NCI-H1092 treated with DMSO at 0.1 percent for 48 hours (cell line): ENCODE measurements at regions not wholly inside any gene's neighbourhood (a gene's known extent, or its start where the extent isn't known, plus 50 kb on each side); places are given as distances from the start of the nearest gene placed in this dataset.

ENCODE experiments used
- DNase-seq: peaks from one replicate; lab custom pipeline; 2025; lab: John Stamatoyannopoulos, UW

DNA sequence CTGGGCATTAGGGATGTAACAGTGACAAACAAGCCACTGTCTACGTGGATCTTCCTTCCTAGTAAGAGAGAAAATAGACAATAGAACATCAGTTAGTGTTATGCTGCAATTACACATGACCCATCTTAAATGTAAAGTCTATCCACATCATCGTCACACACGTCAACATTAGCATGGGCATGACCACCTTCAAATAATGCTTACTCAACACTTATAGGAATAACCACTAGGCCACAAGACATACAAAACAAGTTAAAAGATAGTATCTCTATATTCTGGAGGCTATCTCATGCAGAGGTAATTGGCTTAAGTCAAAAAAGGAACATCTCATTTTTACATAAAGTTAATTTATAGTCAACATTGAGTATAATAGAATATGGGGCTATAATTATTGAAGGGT, 156.5 kb downstream of the MOXD1 start:
- no peak for DNase-seq

DNA sequence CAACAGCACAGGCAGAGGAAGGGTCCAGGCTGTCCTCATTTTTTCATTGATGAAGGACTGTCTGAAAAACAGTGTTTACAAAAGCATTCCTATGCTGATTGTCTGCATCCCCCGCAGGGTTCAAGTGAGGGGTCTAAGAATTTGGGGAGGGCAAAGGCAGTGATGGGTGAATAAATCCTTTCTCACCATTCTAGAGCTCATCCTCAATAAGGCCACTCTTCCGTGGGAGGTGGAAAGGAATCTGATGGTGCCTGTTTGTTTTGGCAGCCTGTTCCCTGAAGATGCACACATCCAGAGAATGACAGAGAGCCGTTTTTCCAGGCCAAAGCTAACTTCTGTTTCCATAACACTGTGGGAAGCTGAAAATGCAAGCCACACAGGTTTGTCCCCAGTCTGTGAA, 164.5 kb downstream of the MOXD1 start:
- no peak for DNase-seq

DNA sequence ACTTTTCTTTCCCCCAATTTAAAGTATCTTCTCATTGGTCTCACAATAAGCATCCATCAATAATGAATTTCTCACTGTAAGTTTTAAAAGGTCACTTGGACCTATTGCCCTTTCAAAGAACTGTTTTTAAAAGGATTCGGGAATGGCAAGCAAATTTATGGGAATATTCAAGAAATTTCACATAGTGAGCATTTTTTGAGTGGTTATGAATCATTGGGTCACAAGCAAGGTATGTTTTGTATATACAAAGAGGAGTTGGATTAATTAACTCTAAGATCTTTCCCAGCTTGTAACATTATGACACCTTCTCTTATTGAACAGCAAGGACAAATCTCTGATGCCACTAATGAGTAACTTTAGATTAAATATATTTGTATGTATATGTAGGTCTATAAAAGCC, 165.0 kb downstream of the MOXD1 start:
- DNase-seq, result no peak

DNA sequence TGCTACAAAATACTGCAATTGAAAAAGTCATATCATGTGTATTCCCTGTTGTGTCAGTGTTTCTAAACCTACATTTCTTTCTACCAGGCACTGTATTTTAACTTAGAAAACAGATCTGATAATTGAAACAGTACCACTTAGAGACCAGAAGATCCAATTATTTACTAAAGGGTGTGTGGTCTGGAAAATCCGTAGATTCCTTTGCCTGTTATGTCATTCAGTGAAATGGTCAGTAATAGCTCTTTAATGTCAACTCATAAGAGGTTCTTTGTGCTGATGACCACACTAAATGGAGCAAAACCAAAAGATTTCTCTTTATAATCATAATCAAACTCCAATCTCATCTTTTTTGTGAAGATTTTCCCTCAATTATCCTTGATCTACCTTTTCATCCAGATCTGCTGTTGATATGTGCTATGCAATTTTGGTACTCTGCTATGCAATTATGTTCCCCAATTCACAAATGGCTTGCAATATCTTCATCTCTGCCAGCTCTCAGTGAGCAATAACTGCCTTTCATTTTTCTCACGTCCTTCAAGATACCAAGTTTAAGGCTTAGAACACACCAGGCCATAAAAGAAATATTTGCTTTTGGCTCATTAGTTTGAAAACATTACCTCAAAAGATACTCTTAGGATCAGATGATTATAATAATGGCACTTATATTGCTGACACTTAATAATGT, 165.5 kb downstream of the MOXD1 start:
- no peak for DNase-seq

DNA sequence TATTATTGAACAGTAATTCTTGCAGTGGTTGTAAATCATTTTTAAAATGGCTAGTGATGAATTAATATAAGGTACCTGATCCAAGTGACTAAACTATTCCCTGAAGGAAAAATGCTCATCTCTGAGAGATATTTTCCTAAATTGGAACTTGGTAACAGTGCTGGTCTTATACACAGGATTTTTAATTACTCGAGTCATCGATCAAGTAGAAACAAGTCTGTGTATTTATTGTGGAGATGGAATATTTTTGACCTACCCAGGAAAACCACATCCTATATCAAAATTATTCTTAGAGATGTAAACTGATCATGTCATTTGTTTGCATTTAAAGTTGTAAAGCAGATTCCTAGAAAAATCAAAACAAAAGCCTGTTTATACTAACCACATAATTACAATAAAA, 166.9 kb downstream of the MOXD1 start:
- no peak for DNase-seq

DNA sequence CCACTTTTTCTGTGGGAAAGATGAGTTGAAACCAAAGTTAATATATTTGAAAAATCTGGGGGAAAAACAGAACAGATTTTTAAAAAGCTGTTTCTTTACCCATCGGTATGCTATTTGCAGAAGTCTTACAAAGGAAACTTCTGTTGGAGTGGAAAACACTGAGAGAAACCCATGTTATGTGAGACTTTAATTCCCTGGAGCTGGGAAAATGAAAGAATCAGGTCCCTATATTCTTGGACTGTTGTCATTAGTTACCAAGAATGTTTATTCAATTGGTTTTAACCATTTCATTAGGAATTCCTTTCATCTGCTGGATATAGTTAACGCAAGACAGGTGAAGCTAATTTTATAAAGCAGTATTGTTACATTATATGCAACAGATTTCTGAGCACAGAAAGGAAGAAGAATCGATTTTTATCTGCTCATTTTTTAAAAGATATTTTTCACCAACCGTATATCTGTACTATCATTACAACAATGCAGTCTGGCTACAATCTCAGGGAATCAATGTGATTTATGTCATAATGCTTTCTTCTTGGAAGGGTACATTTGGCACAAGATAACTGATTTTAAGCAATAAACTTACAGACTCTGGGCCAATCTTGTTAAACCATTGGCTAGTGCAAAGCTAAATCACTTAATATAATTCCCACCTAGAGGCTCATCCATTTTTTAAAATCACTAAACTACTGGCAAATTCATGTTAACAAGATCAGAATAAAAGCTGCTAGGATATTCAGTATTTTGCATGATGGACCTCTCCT, 170.0 kb downstream of the MOXD1 start:
- no peak for DNase-seq

DNA sequence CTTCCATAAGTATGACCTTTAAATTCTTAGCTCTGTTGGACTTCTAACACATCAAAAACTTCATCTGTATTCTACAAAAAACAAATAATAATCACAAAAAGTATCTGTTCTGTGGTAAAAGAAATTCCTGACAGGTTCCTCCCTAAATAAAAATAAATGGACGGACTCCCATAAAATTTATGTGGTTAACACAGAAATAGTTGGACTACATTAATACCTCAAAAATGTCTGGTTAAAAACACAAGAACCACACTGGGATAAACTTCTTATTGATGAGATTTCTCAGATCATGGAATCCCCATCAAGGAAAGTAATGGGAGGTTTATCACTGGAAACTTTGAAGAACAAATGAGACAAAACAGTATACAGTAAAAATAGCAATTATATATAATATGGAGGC, 172.4 kb downstream of the MOXD1 start:
- no peak for DNase-seq

DNA sequence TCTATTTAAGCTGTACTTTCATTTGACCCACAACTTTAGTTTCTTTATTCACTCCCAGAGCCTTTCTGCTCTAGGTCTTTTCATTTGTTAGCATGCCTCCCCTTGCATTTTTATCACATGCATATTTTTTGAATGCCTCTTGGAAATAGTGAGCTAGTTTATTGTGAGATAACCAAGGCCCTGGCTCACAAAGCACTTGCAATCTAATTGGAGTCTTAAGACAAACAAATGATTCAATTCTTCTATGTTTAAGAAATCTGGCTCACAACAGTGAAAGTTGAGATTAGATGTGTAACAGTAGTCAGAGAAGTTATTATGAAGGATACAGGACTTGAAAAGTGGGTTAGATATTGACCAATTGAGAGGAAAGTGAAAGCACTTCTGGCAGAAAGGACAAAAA, 173.4 kb downstream of the MOXD1 start:
- no peak for DNase-seq

DNA sequence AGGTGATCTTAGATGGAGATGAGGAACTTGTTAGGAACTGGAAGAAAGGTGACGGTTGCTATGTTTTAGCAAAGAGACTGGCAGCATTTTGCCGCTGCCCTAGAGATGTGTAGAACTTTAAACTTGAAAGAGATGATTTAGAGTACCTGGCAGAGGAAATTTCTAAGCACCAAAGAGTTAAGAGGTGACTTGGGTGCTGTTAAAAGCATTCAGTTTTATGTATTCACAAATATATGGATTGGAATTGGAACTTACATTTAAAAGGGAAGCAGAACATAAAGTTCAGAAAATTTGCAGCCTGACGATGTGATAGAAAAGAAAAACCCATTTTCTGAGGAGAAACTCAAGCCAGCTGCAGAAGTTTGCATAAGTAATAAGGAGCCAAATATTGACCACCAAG, 176.3 kb downstream of the MOXD1 start:
- DNase-seq, result no peak

DNA sequence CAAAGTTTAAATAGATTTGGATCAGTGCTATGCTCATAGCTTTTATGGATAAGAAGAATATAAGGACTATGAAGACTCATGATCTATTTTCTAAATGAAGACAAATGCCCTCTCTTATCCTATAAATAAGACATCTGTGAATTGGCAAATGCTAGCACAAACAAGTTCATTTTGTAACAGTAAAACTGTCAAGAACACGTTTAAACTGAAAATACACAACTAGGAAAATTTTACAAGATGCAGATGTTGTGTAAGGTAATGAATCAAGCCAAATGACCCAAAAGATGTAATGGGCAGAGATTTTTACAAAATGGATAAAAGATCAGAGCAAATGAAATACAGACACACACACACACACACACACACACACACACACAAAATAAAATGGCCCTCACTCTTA, 180.5 kb downstream of the MOXD1 start:
- DNase-seq, result no peak

DNA sequence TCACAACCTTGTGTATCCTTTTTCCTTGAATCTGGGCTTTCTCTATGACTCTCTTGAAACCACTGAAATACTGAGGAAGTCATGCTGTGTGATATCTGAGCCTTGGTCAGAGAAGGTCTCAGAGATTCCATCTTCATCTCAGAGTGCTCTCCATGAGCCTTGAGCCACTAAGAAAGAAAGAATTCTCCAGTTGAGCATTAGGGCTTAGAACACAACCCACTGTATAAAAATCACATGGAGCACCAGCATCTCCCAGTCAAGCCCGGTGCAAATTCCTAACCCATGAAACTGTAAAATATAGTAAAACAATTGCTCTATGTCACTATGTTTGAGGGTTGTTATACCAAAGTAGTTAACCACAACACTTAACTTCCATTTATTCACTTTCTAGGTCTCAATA, 181.4 kb downstream of the MOXD1 start:
- no peak for DNase-seq

DNA sequence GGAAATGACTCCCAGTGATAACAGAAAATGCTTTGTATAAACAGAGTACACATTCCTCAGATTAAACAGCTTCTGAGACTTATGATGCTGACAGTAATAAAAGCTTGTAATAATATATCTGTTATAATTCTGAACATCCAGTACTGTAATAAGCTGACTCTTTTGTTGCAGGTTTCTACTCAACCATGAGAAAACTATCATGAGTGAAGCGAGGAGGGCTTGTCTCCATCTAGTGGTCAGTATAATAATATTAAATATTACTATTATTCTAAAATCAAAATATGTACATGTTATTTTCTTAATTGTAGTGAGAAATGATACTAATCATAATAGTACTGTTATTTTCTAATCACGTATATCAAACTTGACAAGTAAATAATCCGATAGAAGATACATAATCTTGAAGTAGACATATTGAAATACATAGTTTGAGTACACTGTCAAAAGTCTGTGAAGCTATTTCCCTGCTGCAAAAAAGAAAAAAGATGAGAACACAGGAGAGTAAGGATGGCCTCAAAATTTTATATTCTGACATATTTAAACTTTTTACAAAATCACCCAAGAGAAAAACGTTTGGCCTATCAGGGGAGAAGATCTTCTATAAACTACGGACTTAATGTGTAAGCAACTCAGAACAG, 183.1 kb downstream of the MOXD1 start:
- peak; percentile 1 for DNase-seq

DNA sequence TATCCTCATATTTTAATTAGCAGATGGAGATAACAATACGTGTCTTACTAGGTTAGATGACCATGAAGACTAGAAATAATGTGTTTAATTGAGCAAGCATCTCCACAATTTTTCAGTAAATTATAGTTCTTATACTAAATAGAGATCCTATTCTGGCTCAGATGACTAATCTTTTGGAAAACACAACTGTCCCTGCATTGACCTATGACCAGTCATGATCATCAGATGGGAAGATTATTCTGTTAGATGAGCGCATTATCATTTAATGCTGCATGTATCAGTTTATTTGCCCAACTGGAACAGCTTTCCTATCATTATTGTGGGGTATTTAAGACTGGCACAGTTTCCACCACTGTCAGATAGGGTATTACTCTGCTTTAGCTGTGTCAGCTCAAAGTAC, 185.5 kb downstream of the MOXD1 start:
- DNase-seq, result no peak

DNA sequence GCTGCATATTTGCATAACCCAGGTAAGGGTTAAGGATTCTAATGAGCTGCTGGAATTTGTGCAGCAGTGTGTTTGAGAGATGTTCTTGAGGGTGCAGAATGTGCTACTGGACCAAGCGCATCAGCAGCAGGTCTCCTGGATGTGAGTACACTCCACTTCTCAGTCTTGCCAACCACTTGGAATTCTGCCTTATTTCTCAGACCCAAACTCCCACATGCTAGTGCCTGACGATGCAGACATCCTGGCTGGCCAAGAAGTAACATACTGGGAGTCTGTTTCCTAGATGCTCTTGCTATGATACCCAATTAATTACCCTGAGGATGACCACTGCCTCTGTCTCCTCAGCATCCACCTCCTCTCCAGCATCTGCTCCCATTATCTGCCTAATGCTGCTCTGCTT, 186.6 kb downstream of the MOXD1 start:
- no peak for DNase-seq

DNA sequence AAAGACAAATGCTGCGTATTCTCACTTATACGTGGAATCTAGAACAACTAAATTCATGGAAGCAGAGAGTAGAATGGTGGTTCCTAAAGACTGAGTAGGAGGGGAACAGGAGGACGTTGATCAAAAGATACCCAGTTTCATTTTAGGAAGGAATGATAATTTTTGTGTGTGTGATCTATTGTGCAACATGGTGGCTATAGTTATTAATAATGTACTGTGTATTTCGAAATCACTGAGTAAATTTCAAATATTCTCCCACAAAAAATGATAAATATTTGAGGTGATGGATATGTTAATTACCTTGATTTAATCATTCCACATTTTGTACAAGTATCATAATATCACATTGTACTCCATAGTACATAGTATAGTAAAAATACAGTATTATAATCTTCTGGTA, 187.5 kb downstream of the MOXD1 start:
- no peak for DNase-seq

DNA sequence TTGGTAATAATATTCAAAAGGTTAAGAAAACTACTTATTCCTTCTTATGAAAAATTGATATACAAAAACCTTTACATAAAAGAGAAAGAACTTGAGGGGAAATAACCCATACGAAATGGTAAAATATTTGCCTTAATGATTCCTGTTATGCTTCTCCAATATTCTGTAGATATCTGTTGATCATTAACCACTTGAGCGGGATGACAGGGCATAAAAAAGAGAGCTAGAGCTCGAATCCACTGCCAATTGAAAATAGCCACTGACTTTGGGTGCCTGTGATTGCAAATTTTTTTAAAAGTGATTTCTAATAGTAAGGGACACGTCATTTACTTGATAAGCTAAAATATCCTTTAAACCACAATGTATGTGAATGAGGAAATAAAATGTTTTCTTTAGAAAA, 188.1 kb downstream of the MOXD1 start:
- no peak for DNase-seq

DNA sequence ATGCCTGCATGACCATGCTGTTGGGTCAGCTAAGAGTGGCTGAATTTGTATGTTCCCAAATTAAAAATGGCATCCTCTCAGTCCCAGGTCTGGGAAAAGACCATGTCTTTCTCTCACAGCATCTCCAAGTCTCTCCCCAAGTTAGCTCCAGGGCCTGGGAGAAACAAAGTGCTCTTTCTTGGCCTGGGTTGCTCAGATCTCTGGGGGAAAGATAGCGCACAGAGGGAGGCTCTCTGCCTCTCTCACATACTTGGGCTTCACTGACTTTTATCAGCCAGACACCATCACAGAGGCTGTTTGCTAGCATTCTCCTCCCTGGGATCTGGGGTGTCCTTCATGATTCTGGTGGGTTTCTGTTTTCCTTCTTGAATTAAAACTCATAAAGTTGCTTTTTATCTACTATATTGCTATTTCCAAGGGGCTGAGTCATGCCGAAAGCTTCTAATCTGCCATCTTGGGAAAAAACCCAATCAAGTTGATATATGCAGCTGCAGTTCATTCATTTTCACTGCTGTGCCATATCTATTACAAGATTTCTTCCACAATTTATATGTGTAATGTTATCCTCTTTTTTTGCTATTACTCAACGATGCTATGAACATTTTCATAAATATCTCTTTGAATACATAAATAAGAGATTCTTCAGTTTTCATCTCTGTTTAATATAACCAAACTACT, 190.2 kb downstream of the MOXD1 start:
- DNase-seq, result no peak

DNA sequence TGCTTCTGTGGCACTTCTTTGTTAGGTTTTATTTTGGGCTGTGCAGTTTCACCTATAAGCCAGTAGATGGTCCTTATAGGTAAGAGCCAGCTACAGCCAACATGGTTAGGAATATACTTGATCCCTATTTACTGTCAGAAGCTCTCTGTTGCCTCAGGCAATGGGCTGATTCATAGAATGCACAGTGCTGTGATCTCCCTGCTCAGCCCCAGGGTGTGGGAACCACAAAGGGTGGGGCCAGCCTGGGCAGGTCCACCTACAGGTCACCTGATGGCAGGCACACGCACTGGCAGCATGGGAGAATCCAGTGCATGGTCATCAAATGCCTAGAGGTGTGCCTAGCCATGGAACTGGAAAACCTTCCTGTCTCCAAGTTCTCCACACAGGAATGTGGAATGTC, 191.9 kb downstream of the MOXD1 start:
- no peak for DNase-seq

DNA sequence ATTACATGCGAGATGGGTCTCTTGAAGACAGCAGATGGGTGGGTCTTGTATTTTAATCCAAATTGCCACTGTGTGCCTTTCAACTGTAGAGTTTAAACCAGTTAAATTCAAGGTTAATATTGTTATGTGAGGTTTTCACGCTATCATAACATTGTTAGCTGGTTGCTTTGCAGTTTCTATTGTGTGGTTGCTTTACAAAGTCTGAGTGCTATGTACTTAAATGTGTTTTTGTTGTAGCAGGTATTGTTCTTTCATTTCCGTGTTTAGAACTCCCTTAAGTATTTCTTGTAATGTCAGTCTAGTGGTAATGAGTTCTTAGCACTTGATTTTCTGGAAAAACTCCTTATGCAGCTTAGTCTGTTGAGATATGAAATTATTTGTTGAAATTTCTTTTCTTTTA, 193.3 kb downstream of the MOXD1 start:
- DNase-seq, result no peak

DNA sequence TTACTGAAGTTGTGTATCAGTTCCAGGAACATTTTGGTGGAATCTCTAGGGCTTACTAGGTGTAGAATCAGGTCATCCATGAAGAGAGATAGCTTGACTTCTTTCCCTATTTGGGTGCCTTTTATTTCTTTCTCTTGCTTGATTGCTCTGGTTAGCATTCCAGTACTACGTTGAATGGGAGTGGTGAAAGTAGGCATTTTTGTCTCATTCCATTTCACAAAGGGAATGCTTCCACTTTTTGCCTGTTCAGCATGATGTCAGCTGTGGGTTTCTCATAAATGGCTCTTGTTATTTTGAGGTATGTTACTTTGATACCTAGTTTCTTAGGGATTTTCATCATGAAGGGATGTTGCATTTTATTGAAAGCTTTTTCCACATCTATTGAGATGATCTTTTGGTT, 195.3 kb downstream of the MOXD1 start:
- no peak for DNase-seq

DNA sequence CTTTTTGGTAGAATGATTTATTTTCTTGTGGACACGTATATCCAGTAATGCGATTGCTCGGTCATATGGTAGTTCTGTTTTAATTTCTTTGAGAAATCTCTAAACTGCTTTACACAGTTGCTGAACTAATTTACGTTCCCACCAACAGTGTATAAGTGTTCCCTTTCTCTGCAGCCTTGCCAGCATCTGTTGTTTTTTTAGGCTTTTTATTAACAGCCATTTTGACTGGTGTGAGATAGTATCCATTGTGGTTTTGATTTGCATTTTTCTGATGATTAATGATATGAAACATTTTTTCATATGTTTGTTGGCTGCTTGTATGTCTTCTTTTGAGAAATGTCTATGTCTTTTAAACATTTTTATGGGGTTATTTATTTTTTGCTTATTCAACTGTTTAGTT, 196.7 kb downstream of the MOXD1 start:
- no peak for DNase-seq

DNA sequence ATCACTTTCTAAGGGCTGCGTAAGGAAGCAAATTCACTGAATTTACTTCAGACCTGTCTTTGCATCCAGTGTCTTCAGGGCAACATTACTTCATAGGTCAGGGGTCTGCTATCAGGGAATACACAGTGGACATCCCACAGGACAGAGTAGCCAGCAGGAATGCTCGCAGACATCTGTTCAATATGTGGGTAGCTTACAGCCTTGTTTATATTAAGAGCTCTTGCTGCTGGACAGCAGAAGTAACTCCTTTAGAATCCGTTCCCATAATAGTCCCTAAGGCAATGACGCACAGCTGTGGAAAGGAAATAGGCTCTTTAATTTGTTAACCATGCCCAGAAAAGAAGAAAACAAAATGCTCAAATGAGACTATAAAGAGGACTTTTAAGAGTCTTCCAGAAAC, 198.7 kb downstream of the MOXD1 start:
- no peak for DNase-seq

DNA sequence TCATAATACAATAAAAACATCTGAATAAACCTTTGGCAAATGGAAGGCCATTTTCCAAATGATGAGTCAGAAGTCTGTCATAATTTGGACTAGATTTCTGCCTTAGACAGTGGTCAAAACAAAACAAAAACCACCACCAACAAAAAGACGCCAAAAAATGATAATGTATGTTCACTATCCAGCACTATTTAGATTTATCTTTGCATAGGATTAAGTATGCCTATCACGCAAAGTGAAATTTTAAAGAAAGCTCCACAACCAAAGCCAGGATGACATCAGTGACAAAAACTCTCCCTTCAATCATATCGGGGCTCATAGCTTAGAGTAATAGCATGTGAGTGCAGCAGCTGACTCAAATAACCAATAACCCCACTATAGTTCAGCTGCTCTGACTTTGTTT, 201.9 kb downstream of the MOXD1 start:
- DNase-seq, result no peak
